ENCODE measurements at regions not wholly inside any gene's neighbourhood (a gene's known extent, or its start where the extent isn't known, plus 50 kb on each side); places are given as distances from the start of the nearest gene placed in this dataset.

- DNase-seq (ENCODE audit: low read depth, low spot score) = no peak
- in situ Hi-C loops (cut with HindIII; ENCODE audit: low sequenced_read_pairs) = no loop called here
- TF ChIP-seq CTCF (IDR thresholded peaks at IDR 0.05; ENCODE audit: low read depth, low read length) = no peak
- no peak overlapping the region for H3K4me3 ChIP-seq (ENCODE audit: low read depth, low read length)
Measured at GRCh38 chr14:101325319-101325718, 236.0 kb upstream of the DIO3 start.

- no peak for DNase-seq (ENCODE audit: low read depth, low spot score)
- no peak overlapping the region for H3K4me3 ChIP-seq (ENCODE audit: low read depth, low read length)
- in situ Hi-C loops (cut with HindIII; ENCODE audit: low sequenced_read_pairs) = no loop called here
- no peak for TF ChIP-seq CTCF (IDR thresholded peaks at IDR 0.05; ENCODE audit: low read depth, low read length)
Measured at GRCh38 chr14:101328412-101329028, 232.8 kb upstream of the DIO3 start.

- DNase-seq (ENCODE audit: low read depth, low spot score) = no peak
- in situ Hi-C loops (cut with HindIII; ENCODE audit: low sequenced_read_pairs) = no loop called here
- no peak for TF ChIP-seq CTCF (IDR thresholded peaks at IDR 0.05; ENCODE audit: low read depth, low read length)
- no peak overlapping the region for H3K4me3 ChIP-seq (ENCODE audit: low read depth, low read length)
Measured at GRCh38 chr14:101330416-101331140, 230.7 kb upstream of the DIO3 start.

GRCh38 chr14:101331141-101331525, 230.2 kb upstream of the DIO3 start:
- no peak for TF ChIP-seq CTCF (IDR thresholded peaks at IDR 0.05; ENCODE audit: low read depth, low read length)
- in situ Hi-C loops (cut with HindIII; ENCODE audit: low sequenced_read_pairs) = no loop called here
- DNase-seq (ENCODE audit: low read depth, low spot score) = no peak
- H3K4me3 ChIP-seq (ENCODE audit: low read depth, low read length) = no peak overlapping the region

GRCh38 chr14:101331661-101332169, 229.6 kb upstream of the DIO3 start:
- in situ Hi-C loops (cut with HindIII; ENCODE audit: low sequenced_read_pairs) = no loop called here
- DNase-seq (ENCODE audit: low read depth, low spot score) = no peak
- no peak overlapping the region for H3K4me3 ChIP-seq (ENCODE audit: low read depth, low read length)
- TF ChIP-seq CTCF (IDR thresholded peaks at IDR 0.05; ENCODE audit: low read depth, low read length) = no peak

- H3K4me3 ChIP-seq (ENCODE audit: low read depth, low read length) = no peak overlapping the region
- in situ Hi-C loops (cut with HindIII; ENCODE audit: low sequenced_read_pairs) = no loop called here
- no peak for DNase-seq (ENCODE audit: low read depth, low spot score)
- no peak for TF ChIP-seq CTCF (IDR thresholded peaks at IDR 0.05; ENCODE audit: low read depth, low read length)
Measured at GRCh38 chr14:101332281-101332680, 229.0 kb upstream of the DIO3 start.

Measured in astrocyte of the spinal cord (primary cell).